ENCODE measurements at regions not wholly inside any gene's neighbourhood (a gene's known extent, or its start where the extent isn't known, plus 50 kb on each side); places are given as distances from the start of the nearest gene placed in this dataset.

- Histone ChIP-seq H3F3A (replicated peaks; ENCODE audit: low read depth) (no peaks in the 10 kb centered on the region), H3K27me3 (ENCODE audit: insufficient read depth) (no peaks in the 10 kb centered on the region), H3K9me2 (ENCODE audit: insufficient read depth) (no peaks in the 10 kb centered on the region), H3K36me3 (ENCODE audit: insufficient read depth) (no peaks in the 10 kb centered on the region), H3K79me2 (replicated peaks; ENCODE audit: insufficient read depth) (no peaks in the 10 kb centered on the region), H4K20me1 (replicated peaks; ENCODE audit: insufficient read depth) (no peaks in the 10 kb centered on the region), H2AFZ (no peak overlapping the region), H3K4me3 (no peak overlapping the region), H3K27ac (ENCODE audit: low read depth) (no peak overlapping the region), H3K4me2 (no peak overlapping the region), H3K4me1 (ENCODE audit: insufficient read depth) (no peaks in the 10 kb centered on the region)
- Mint-ChIP-seq H3K36me3 (ENCODE audit: low read depth) (no peaks in the 10 kb centered on the region), H3K9me3 (no peaks in the 10 kb centered on the region), H3K27me3 (ENCODE audit: insufficient read depth, low read depth, poor library complexity) (no peaks in the 10 kb centered on the region), H3K4me3 (no peak overlapping the region), H3K27ac (no peak overlapping the region), H3K4me1 (no peaks in the 10 kb centered on the region)
- TF ChIP-seq POLR2AphosphoS5 (IDR thresholded peaks at IDR 0.05; ENCODE audit: low read depth) (no peak), ZNF114 (CRISPR knock-in tag; IDR thresholded peaks at IDR 0.05) (no peak), JUNB (IDR thresholded peaks at IDR 0.05; ENCODE audit: unreplicated experiment) (no peak), CREB1 (CRISPR knock-in tag; IDR thresholded peaks at IDR 0.05; ENCODE audit: low read depth) (no peak)
- TF ChIP-seq, protein P1, sequence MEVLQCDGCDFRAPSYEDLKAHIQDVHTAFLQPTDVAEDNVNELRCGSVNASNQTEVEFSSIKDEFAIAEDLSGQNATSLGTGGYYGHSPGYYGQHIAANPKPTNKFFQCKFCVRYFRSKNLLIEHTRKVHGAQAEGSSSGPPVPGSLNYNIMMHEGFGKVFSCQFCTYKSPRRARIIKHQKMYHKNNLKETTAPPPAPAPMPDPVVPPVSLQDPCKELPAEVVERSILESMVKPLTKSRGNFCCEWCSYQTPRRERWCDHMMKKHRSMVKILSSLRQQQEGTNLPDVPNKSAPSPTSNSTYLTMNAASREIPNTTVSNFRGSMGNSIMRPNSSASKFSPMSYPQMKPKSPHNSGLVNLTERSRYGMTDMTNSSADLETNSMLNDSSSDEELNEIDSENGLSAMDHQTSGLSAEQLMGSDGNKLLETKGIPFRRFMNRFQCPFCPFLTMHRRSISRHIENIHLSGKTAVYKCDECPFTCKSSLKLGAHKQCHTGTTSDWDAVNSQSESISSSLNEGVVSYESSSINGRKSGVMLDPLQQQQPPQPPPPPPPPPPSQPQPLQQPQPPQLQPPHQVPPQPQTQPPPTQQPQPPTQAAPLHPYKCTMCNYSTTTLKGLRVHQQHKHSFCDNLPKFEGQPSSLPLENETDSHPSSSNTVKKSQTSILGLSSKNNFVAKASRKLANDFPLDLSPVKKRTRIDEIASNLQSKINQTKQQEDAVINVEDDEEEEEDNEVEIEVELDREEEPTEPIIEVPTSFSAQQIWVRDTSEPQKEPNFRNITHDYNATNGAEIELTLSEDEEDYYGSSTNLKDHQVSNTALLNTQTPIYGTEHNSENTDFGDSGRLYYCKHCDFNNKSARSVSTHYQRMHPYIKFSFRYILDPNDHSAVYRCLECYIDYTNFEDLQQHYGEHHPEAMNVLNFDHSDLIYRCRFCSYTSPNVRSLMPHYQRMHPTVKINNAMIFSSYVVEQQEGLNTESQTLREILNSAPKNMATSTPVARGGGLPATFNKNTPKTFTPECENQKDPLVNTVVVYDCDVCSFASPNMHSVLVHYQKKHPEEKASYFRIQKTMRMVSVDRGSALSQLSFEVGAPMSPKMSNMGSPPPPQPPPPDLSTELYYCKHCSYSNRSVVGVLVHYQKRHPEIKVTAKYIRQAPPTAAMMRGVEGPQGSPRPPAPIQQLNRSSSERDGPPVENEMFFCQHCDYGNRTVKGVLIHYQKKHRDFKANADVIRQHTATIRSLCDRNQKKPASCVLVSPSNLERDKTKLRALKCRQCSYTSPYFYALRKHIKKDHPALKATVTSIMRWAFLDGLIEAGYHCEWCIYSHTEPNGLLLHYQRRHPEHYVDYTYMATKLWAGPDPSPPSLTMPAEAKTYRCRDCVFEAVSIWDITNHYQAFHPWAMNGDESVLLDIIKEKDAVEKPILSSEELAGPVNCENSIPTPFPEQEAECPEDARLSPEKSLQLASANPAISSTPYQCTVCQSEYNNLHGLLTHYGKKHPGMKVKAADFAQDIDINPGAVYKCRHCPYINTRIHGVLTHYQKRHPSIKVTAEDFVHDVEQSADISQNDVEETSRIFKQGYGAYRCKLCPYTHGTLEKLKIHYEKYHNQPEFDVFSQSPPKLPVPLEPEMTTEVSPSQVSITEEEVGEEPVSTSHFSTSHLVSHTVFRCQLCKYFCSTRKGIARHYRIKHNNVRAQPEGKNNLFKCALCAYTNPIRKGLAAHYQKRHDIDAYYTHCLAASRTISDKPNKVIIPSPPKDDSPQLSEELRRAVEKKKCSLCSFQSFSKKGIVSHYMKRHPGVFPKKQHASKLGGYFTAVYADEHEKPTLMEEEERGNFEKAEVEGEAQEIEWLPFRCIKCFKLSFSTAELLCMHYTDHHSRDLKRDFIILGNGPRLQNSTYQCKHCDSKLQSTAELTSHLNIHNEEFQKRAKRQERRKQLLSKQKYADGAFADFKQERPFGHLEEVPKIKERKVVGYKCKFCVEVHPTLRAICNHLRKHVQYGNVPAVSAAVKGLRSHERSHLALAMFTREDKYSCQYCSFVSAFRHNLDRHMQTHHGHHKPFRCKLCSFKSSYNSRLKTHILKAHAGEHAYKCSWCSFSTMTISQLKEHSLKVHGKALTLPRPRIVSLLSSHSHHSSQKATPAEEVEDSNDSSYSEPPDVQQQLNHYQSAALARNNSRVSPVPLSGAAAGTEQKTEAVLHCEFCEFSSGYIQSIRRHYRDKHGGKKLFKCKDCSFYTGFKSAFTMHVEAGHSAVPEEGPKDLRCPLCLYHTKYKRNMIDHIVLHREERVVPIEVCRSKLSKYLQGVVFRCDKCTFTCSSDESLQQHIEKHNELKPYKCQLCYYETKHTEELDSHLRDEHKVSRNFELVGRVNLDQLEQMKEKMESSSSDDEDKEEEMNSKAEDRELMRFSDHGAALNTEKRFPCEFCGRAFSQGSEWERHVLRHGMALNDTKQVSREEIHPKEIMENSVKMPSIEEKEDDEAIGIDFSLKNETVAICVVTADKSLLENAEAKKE (CRISPR knock-in tag; IDR thresholded peaks at IDR 0.05): no peak
- ATAC-seq (no peak), DNase-seq (ENCODE audit: low spot score) (no peak)
Measured at GRCh38 chr2:52210611-52211010, 1178.7 kb upstream of the NRXN1 start.

GRCh38 chr2:52210161-52210560 lies 1178.2 kb upstream of the NRXN1 start:
- no peaks in the 10 kb centered on the region for H3K36me3 Mint-ChIP-seq (ENCODE audit: low read depth)
- H3K27ac Mint-ChIP-seq: no peak overlapping the region
- H3K9me3 Mint-ChIP-seq: no peaks in the 10 kb centered on the region
- TF ChIP-seq EZH2phosphoT487 (IDR thresholded peaks at IDR 0.05; ENCODE audit: unreplicated experiment) (no peak), JUNB (IDR thresholded peaks at IDR 0.05; ENCODE audit: unreplicated experiment) (no peak), POLR2AphosphoS5 (IDR thresholded peaks at IDR 0.05; ENCODE audit: low read depth) (no peak), STAT1 (IDR thresholded peaks at IDR 0.05; ENCODE audit: unreplicated experiment) (no peak), CREB1 (CRISPR knock-in tag; IDR thresholded peaks at IDR 0.05; ENCODE audit: low read depth) (no peak)
- TF ChIP-seq, protein P2, sequence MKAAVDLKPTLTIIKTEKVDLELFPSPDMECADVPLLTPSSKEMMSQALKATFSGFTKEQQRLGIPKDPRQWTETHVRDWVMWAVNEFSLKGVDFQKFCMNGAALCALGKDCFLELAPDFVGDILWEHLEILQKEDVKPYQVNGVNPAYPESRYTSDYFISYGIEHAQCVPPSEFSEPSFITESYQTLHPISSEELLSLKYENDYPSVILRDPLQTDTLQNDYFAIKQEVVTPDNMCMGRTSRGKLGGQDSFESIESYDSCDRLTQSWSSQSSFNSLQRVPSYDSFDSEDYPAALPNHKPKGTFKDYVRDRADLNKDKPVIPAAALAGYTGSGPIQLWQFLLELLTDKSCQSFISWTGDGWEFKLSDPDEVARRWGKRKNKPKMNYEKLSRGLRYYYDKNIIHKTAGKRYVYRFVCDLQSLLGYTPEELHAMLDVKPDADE (IDR thresholded peaks at IDR 0.05): no peak

More at GRCh38 chr2:52210161-52210560, 1178.2 kb upstream of the NRXN1 start:
- Mint-ChIP-seq H3K27me3 (ENCODE audit: insufficient read depth, low read depth, poor library complexity) (no peaks in the 10 kb centered on the region), H3K4me3 (no peak overlapping the region), H3K4me1 (no peaks in the 10 kb centered on the region)
- no peak for ATAC-seq
- H3K27me3 ChIP-seq (ENCODE audit: insufficient read depth): no peaks in the 10 kb centered on the region
- H3F3A ChIP-seq (replicated peaks; ENCODE audit: low read depth): no peaks in the 10 kb centered on the region
- H3K9me2 ChIP-seq (ENCODE audit: insufficient read depth): no peaks in the 10 kb centered on the region
- no peak overlapping the region for H3K4me3 ChIP-seq
- no peaks in the 10 kb centered on the region for H3K79me2 ChIP-seq (replicated peaks; ENCODE audit: insufficient read depth)
- H4K20me1 ChIP-seq (replicated peaks; ENCODE audit: insufficient read depth): no peaks in the 10 kb centered on the region
- no peak for DNase-seq (ENCODE audit: low spot score)
- H3K4me1 ChIP-seq (ENCODE audit: insufficient read depth): no peaks in the 10 kb centered on the region
- no peak overlapping the region for H3K27ac ChIP-seq (ENCODE audit: low read depth)
- H3K4me2 ChIP-seq: no peak overlapping the region
- H2AFZ ChIP-seq: no peak overlapping the region
- H3K36me3 ChIP-seq (ENCODE audit: insufficient read depth): no peaks in the 10 kb centered on the region

Measured in GM23338 (cell line).